Upper lobe of left lung (tissue), 4 donors: ENCODE measurements at regions not wholly inside any gene's neighbourhood (a gene's known extent, or its start where the extent isn't known, plus 50 kb on each side); places are given as distances from the start of the nearest gene placed in this dataset.

ENCODE experiments used
- CTCF ChIP-seq, 6 experiments: fragments of 450-650 bp in 4 of 6; fragments of 200-600 bp in 2 of 6; sonication (generic) in 2 of 6; IDR thresholded peaks; one replicate each; pipeline ENCODE4 v1.5.1; 2016 to 2019; ENCODE audit warnings: antibody characterized with exemption in 6 of 6
- EP300 ChIP-seq, 4 donors: sonication (generic); formaldehyde crosslinking; IDR thresholded peaks; one replicate each; pipeline ENCODE4 v1.5.1; 2017; ENCODE audit warnings: antibody characterized with exemption in 4 of 4, control low read depth in 2 of 4
- POLR2A ChIP-seq, 4 donors: fragments of 450-650 bp; IDR thresholded peaks; one replicate each; pipeline ENCODE4 v1.5.1; 2016 to 2017; ENCODE audit warnings: antibody characterized with exemption in 4 of 4, mild to moderate bottlenecking in 2 of 4
- POLR2AphosphoS5 ChIP-seq, 2 donors: sonication (generic); formaldehyde crosslinking; IDR thresholded peaks; one replicate each; pipeline ENCODE4 v1.5.1; 2017; ENCODE audit warnings: antibody characterized with exemption in 2 of 2

DNA sequence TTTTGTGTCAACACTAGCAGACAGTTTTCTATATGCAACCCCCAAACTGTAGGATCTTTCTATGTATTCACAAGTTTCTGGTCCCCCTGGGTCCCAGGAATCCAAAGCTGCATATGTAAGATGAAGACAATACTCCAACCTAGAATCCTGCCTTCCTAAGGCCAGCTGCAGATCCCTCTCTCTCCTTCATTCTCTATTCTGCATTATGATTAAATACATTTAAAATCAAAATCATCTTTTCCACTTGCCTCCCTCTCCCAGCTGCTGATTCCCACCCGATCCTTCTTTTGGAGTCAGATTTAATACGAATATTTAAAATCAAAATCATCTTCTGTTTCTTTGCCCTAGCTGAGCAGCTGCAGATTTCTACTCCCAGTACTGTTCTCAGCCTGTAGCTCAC is 783.0 kb upstream of the ZEB2 start:
- TF ChIP-seq CTCF (IDR thresholded peaks at IDR 0.05) (no peak), POLR2A (IDR thresholded peaks at IDR 0.05) (no peak), POLR2AphosphoS5 (IDR thresholded peaks at IDR 0.05) (no peak), EP300 (IDR thresholded peaks at IDR 0.05) (no peak)
